ENCODE measurements at regions not wholly inside any gene's neighbourhood (a gene's known extent, or its start where the extent isn't known, plus 50 kb on each side); places are given as distances from the start of the nearest gene placed in this dataset.

GRCh38 chr3:165459924-165460835, 264.0 kb upstream of the SLITRK3 start:
- H3K4me3 Mint-ChIP-seq, result no peak overlapping the region

GRCh38 chr3:165459111-165459510, 262.9 kb upstream of the SLITRK3 start:
- H3K4me3 Mint-ChIP-seq, result no peak overlapping the region
- no peak overlapping the region for H3K27ac Mint-ChIP-seq
- no peaks in the 10 kb centered on the region for H3K27me3 Mint-ChIP-seq
- DNase-seq, result no peak
- ATAC-seq, result no peak
- no peaks in the 10 kb centered on the region for H3K9me3 Mint-ChIP-seq
- no peaks in the 10 kb centered on the region for H3K4me1 Mint-ChIP-seq

More at GRCh38 chr3:165459924-165460835, 264.0 kb upstream of the SLITRK3 start:
- ATAC-seq (no peak), DNase-seq (no peak)
- no peak overlapping the region for H3K27ac Mint-ChIP-seq
- H3K27me3 Mint-ChIP-seq, result no peaks in the 10 kb centered on the region
- no peaks in the 10 kb centered on the region for H3K4me1 Mint-ChIP-seq
- no peaks in the 10 kb centered on the region for H3K9me3 Mint-ChIP-seq

DNA sequence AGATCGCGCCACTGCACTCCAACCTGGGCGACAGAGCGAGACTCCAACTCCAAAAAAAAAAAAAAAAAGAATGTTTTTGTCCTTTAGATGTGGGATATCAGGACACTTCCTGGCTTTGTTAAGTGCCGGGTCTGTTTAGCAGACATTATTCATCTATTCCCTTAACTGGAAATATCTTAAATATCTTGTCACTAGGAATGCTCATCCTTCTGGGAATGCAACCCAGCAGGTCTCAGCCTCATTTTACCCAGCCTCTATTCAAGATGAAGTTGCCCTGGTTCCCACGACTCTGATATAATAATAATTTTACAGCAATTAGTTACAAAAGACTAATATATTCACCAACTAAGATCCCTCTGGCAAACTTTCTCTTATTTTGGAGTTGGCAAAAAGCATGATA, 260.9 kb upstream of the SLITRK3 start:
- Mint-ChIP-seq H3K9me3 (peaks cover 3 to 5% of the 10 kb centered on the region in 2 donors), H3K4me1 (no peaks in the 10 kb centered on the region), H3K27me3 (no peaks in the 10 kb centered on the region), H3K27ac (no peak overlapping the region), H3K4me3 (no peak overlapping the region)
- ATAC-seq (no peak), DNase-seq (no peak)

DNA sequence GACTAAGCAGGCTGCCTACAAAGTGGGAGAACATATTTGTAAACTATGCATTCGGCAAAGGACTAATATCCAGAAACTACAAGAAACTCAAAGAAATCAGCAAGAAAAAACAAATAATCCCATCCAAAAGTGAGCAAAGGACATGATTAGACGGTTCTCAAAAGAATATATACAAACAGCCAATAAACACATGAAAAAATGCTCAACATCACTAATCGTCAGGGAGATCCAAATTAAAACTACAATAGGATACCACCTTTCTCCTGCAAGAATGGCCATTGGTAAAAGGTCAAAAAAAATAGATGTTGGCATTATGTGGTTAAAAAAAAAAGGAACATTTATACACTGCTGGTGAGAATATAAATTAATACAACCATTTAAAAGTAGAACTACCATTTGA, 259.6 kb upstream of the SLITRK3 start:
- Mint-ChIP-seq H3K27me3 (no peaks in the 10 kb centered on the region), H3K4me3 (no peak overlapping the region), H3K27ac (no peak overlapping the region), H3K9me3 (peaks cover 3 to 10% of the 10 kb centered on the region in 2 donors), H3K4me1 (no peaks in the 10 kb centered on the region)
- DNase-seq, result no peak
- no peak for ATAC-seq

- Mint-ChIP-seq H3K27me3 (no peaks in the 10 kb centered on the region), H3K4me3 (no peak overlapping the region)
- DNase-seq, result no peak
Observed at GRCh38 chr3:165455360-165455759, 259.2 kb upstream of the SLITRK3 start.

DNA sequence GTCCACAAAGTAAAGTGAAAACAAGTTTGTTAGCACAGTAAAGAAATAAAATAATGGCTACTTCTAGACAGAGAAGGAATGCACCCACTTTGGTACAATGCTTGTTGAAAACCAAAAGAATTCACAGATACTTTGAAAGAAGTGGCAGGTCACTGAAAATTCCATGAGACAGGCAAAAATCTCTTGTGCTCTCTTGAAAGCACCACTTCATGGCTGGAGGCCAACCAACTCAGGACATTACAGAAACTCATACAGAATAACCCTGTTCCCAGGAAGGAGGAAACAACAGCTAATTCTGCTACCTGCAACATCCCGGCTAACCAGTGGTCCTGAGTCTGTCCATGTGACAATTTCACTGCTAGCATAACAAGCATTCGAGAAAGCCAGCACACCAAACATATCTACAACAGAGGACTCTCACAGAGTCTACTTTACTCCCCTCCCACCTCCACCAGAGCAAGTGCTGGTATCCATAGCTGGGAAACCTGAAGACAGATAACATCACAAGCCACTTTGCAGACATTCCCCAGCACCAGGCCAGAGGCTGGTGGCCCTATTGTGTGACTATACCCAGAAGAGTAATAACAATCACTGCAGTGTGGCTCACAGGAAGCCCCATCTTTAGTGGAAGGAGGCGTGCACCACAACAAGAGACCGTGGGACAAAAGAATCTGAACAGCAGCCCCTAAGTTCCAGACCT, 255.3 kb upstream of the SLITRK3 start:
- H3K9me3 Mint-ChIP-seq, result peaks cover 14 to 16% of the 10 kb centered on the region in 2 donors
- H3K4me1 Mint-ChIP-seq, result no peaks in the 10 kb centered on the region
- ATAC-seq, result no peak
- no peak overlapping the region for H3K4me3 Mint-ChIP-seq
- DNase-seq, result no peak
- no peak overlapping the region for H3K27ac Mint-ChIP-seq
- H3K27me3 Mint-ChIP-seq, result no peaks in the 10 kb centered on the region

More at GRCh38 chr3:165455360-165455759, 259.2 kb upstream of the SLITRK3 start:
- Mint-ChIP-seq H3K4me1 (no peaks in the 10 kb centered on the region), H3K27ac (no peak overlapping the region), H3K9me3 (peaks cover 3 to 10% of the 10 kb centered on the region in 2 donors)
- no peak for ATAC-seq

DNA sequence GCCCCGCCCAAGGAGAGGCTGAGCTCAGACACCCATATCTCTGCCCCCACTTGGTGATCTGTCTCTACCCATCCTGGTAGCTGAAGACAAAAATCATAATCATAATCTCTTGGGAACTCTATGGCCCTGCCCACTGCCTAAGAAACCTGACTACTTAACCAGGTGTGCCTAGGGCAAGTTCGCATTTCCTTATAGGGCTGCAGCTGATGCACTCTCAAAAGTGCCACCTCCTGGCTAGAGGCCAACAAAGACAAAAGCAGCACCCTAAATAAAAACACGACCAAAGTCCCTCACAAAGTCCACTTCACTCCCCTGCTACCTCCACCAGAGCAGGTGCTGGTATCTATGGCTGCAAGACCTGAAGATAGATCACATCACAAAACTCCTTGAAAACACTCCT, 250.4 kb upstream of the SLITRK3 start:
- no peak for ATAC-seq
- Mint-ChIP-seq H3K4me3 (no peak overlapping the region), H3K27me3 (no peaks in the 10 kb centered on the region), H3K9me3 (peaks cover 8 to 11% of the 10 kb centered on the region in 2 donors), H3K4me1 (no peaks in the 10 kb centered on the region), H3K27ac (no peak overlapping the region)
- no peak for DNase-seq

GRCh38 chr3:165444745-165445144, 248.6 kb upstream of the SLITRK3 start:
- Mint-ChIP-seq H3K4me3 (no peak overlapping the region), H3K4me1 (no peaks in the 10 kb centered on the region), H3K9me3 (peaks cover 7 to 8% of the 10 kb centered on the region in 2 donors), H3K27me3 (no peaks in the 10 kb centered on the region), H3K27ac (no peak overlapping the region)
- no peak for ATAC-seq
- no peak for DNase-seq

- Mint-ChIP-seq H3K4me3 (no peak overlapping the region), H3K4me1 (no peaks in the 10 kb centered on the region), H3K27me3 (no peaks in the 10 kb centered on the region), H3K27ac (no peak overlapping the region), H3K9me3 (peaks cover 7 to 8% of the 10 kb centered on the region in 2 donors)
- no peak for DNase-seq
- ATAC-seq, result no peak
Observed at GRCh38 chr3:165443664-165444063, 247.5 kb upstream of the SLITRK3 start.

GRCh38 chr3:165442061-165442460, 245.9 kb upstream of the SLITRK3 start:
- Mint-ChIP-seq H3K4me1 (no peaks in the 10 kb centered on the region), H3K4me3 (no peak overlapping the region), H3K27me3 (no peaks in the 10 kb centered on the region), H3K9me3 (peaks cover 0 to 15% of the 10 kb centered on the region in 2 donors), H3K27ac (no peak overlapping the region)
- no peak for ATAC-seq
- no peak for DNase-seq

DNA sequence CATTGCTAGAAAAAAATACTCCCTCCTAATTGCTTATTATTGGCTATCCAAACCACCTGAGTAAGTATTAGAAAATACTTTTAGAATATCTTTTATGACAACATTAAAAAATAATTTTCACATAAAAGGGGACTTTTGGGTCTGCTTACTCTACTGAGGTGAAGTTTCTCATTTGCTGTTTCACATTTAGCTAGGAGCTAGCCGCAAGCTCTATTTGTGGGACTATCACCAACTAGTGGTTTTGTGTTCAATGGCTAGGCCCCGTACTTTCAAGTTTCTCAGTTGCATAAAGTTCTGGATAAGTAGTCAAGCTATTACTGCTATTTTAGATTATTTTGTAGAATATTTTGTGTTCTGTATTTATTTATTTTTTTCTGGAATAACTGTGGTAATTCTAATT, 244.2 kb upstream of the SLITRK3 start:
- Mint-ChIP-seq H3K4me1 (no peaks in the 10 kb centered on the region), H3K27me3 (no peaks in the 10 kb centered on the region), H3K27ac (peak overlapping the region; percentile 2 to 91), H3K9me3 (peaks cover under 1 to 9% of the 10 kb centered on the region in 2 donors), H3K4me3 (peak overlapping the region in 1 of 2 donors; percentile 42)
- no peak for DNase-seq
- no peak for ATAC-seq

DNA sequence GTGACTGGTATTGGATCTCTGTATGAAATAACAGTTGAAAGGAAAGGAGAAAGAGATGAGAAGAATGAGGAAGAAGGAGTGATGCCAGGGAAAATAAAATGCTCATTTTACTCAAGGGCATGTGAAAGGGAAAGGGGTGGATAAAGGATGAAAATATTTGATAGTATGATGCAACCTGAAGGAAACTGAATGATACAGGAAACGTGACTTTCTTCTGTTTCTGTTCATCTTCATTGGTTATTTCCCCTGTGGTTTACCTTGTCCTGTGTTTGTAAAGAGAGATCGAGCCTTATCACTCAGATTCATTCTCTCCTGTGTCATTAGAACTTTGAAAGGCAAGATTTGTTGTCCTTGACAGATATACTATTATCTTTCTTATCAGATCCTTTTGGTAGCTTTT, 243.6 kb upstream of the SLITRK3 start:
- Mint-ChIP-seq H3K27ac (peak overlapping the region in 1 of 2 donors; percentile 91), H3K27me3 (no peaks in the 10 kb centered on the region), H3K4me3 (no peak overlapping the region), H3K4me1 (no peaks in the 10 kb centered on the region), H3K9me3 (peaks cover 7 to 16% of the 10 kb centered on the region in 2 donors)
- DNase-seq, result no peak
- peak; percentile 53 for ATAC-seq

DNA sequence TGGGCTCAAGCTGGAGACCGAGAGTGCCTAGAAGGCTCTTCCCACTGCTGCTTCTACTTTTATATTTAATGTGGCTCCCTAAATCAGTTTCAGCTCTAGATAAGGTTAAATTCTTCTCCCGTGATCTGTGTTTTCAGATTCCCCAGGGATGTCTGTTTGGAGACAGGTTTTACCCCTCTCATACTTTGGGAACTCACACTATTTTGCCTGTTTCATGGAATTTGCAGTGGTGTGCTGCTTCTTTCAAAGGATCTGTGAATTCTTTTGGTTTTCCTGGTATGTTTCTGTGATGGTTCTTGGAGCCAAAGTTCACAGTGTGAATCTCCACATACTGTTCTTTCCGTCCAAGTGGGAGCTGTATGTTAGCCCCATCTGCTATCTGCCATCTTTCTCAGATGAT, 238.3 kb upstream of the SLITRK3 start:
- Mint-ChIP-seq H3K4me3 (no peak overlapping the region), H3K27ac (no peak overlapping the region), H3K27me3 (no peaks in the 10 kb centered on the region), H3K4me1 (no peaks in the 10 kb centered on the region), H3K9me3 (peaks cover 21 to 36% of the 10 kb centered on the region in 2 donors)
- DNase-seq, result no peak
- no peak for ATAC-seq

GRCh38 chr3:165406425-165406824, 210.2 kb upstream of the SLITRK3 start:
- ATAC-seq, result no peak
- H3K4me3 Mint-ChIP-seq, result no peak overlapping the region
- no peaks in the 10 kb centered on the region for H3K27me3 Mint-ChIP-seq
- H3K9me3 Mint-ChIP-seq, result no peaks in the 10 kb centered on the region
- DNase-seq, result no peak
- no peak overlapping the region for H3K27ac Mint-ChIP-seq
- no peaks in the 10 kb centered on the region for H3K4me1 Mint-ChIP-seq

DNA sequence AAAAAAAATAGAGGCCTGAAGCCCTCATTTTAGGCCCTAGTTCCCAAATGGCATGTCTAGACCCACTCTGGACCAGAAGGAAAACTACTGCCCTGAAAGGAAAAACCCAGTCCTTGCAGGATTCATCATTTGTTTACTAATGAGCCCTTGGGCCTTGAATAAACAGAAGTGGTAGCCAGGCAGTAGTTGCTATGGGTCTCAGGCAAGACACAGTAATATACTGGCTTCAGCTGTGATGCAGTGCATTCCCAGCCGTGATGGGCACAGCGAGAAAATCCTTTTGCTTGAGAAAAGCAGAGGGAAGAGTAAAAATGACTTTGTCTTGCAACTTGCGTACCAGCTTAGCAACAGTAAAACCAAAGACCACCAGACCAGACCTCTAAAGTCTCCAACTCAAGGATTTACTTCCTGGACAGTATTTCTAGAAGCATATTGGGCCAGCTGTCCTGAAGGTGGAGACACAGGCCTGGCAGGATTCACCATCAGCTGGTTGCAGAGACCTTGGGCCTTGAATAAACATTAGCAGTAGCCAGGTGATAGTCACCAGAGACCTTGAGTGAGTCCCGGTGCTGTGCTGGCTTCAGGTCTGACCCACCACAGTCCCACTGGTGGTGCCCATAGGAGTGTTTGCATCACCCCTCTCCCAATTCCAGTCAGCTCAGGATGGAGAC, 208.3 kb upstream of the SLITRK3 start:
- ATAC-seq (no peak), DNase-seq (no peak)
- Mint-ChIP-seq H3K27ac (no peak overlapping the region), H3K4me3 (no peak overlapping the region), H3K4me1 (no peaks in the 10 kb centered on the region), H3K9me3 (no peaks in the 10 kb centered on the region), H3K27me3 (no peaks in the 10 kb centered on the region)

GRCh38 chr3:165403666-165404065, 207.5 kb upstream of the SLITRK3 start:
- Mint-ChIP-seq H3K9me3 (no peaks in the 10 kb centered on the region), H3K4me3 (no peak overlapping the region), H3K4me1 (no peaks in the 10 kb centered on the region)

More at GRCh38 chr3:165403666-165404065, 207.5 kb upstream of the SLITRK3 start:
- Mint-ChIP-seq H3K27ac (no peak overlapping the region), H3K27me3 (no peaks in the 10 kb centered on the region)
- ATAC-seq (no peak), DNase-seq (no peak)

Measured in stimulated activated naive CD8-positive, alpha-beta T cell treated with anti-CD3 and anti-CD28 coated beads, Interleukin-15, amount 100 ng/mL, for 72 hours (primary cell).